ENCODE measurements at regions not wholly inside any gene's neighbourhood (a gene's known extent, or its start where the extent isn't known, plus 50 kb on each side); places are given as distances from the start of the nearest gene placed in this dataset.

DNA sequence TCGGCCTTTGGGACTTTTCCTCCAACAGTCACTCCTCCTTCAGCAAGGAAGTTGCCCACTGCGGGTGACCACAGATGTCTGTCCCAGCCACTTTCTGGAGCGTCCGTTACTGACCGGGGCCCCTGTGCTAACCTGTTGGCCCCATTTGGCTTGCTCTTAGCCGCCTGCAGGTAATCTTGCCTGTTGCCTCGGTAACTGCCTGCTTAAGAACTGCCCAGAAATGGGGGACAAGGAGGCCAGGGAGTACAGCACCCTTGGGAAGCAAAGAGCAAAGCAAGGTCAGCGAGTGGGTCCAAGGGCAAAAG, 338.8 kb upstream of the SFSWAP start:
- H3K4me3 ChIP-seq (ENCODE audit: low read depth, low read length), result no peak overlapping the region
- H3K27me3 ChIP-seq, result no peaks in the 10 kb centered on the region
- H3K4me1 ChIP-seq, result peaks cover 8% of the 10 kb centered on the region; the same call in 1 of the 2 replicates
- no peak for DNase-seq
- TF ChIP-seq, protein P1, sequence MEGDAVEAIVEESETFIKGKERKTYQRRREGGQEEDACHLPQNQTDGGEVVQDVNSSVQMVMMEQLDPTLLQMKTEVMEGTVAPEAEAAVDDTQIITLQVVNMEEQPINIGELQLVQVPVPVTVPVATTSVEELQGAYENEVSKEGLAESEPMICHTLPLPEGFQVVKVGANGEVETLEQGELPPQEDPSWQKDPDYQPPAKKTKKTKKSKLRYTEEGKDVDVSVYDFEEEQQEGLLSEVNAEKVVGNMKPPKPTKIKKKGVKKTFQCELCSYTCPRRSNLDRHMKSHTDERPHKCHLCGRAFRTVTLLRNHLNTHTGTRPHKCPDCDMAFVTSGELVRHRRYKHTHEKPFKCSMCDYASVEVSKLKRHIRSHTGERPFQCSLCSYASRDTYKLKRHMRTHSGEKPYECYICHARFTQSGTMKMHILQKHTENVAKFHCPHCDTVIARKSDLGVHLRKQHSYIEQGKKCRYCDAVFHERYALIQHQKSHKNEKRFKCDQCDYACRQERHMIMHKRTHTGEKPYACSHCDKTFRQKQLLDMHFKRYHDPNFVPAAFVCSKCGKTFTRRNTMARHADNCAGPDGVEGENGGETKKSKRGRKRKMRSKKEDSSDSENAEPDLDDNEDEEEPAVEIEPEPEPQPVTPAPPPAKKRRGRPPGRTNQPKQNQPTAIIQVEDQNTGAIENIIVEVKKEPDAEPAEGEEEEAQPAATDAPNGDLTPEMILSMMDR (IDR thresholded peaks at IDR 0.05; ENCODE audit: low read depth, low read length), result no peak
- H3K9me3 ChIP-seq, result no peaks in the 10 kb centered on the region
- H3K36me3 ChIP-seq, result no peaks in the 10 kb centered on the region

DNA sequence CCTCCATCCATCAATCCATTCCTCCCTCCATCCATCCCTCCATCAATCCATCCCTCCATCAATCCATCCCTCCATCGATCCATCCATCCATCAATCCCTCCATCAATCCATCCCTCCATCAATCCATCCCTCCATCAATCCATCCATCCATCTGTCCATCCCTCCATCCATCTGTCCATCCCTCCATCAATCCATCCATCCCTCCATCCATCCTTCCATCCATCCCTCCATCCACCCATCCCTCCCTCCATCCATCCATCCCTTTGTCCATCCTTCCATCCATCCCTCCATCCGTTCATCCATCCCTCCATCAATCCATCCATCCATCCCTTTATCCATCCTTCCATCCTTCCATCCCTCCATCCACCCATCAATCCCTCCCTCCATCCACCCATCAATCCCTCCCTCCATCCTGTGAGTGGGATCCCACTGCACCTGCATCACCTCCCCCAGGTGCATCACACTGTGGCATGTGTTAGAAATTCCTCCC, 338.1 kb upstream of the SFSWAP start:
- no peak overlapping the region for H3K4me3 ChIP-seq (ENCODE audit: low read depth, low read length)
- H3K9me3 ChIP-seq, result no peaks in the 10 kb centered on the region
- peaks cover 6% of the 10 kb centered on the region; the same call in 1 of the 2 replicates for H3K4me1 ChIP-seq
- no peak for DNase-seq
- H3K27me3 ChIP-seq, result no peaks in the 10 kb centered on the region
- H3K36me3 ChIP-seq, result no peaks in the 10 kb centered on the region
- TF ChIP-seq, protein P1 (IDR thresholded peaks at IDR 0.05; ENCODE audit: low read depth, low read length), result no peak

DNA sequence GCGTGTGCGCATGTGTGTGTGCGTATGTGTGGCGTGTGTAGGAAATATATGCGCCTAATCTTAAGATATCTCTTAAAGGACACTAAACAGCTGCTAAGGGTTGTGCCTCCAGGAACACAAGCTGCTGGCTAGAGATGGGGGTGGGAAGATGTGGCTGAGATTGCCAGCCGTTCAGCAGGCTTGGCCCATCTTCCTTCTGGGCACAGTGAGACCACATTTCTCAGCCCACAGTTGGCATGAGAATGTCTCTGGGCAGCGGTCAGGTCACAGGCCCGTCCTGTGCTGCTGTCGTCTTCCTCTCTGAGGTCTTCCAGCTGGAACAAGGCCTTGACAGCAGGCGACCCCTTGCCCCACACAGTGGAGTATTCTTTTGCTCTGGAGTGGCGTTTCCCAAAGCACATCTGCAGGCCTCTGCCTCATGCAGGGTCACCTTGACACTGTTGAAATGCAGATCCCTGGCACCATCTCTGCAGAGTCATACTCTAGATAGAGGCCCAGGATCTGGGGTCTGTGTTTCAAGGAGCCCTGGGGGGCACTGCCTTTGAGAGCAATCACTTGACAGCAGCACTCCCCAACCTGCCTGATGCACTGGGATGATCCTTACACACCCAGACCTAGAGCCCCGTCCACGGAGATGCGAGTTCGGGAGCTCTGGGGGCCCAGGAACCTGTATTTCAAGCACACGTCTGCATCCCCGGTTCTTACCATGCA, 335.5 kb upstream of the SFSWAP start:
- Histone ChIP-seq H3K27me3 (no peaks in the 10 kb centered on the region), H3K4me1 (no peaks in the 10 kb centered on the region), H3K4me3 (ENCODE audit: low read depth, low read length) (no peak overlapping the region), H3K9me3 (no peaks in the 10 kb centered on the region), H3K36me3 (no peaks in the 10 kb centered on the region)
- DNase-seq, result no peak
- TF ChIP-seq, protein P1 (IDR thresholded peaks at IDR 0.05; ENCODE audit: low read depth, low read length), result no peak

DNA sequence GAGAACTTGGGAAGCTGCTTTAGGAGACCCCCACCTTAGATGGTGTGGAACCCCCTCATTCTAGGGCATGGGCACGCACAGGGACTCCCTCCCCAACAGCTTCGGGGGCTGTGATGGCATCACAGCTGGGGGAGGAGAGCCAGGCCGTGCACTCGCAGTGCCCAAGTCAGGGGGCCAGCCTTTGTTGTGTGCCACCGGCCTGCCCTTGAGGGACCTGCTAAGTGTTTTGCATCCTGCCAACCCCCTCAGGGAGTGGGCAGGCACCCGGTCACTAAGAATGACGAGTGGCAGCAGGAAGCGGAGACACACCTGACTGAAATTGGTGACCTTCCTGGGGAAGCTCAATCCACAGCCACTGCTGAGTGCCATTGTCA, 334.9 kb upstream of the SFSWAP start:
- no peak overlapping the region for H3K4me3 ChIP-seq (ENCODE audit: low read depth, low read length)
- no peak for DNase-seq
- no peaks in the 10 kb centered on the region for H3K36me3 ChIP-seq
- TF ChIP-seq, protein P1 (IDR thresholded peaks at IDR 0.05; ENCODE audit: low read depth, low read length), result no peak
- no peaks in the 10 kb centered on the region for H3K9me3 ChIP-seq
- H3K27me3 ChIP-seq, result no peaks in the 10 kb centered on the region
- no peaks in the 10 kb centered on the region for H3K4me1 ChIP-seq

DNA sequence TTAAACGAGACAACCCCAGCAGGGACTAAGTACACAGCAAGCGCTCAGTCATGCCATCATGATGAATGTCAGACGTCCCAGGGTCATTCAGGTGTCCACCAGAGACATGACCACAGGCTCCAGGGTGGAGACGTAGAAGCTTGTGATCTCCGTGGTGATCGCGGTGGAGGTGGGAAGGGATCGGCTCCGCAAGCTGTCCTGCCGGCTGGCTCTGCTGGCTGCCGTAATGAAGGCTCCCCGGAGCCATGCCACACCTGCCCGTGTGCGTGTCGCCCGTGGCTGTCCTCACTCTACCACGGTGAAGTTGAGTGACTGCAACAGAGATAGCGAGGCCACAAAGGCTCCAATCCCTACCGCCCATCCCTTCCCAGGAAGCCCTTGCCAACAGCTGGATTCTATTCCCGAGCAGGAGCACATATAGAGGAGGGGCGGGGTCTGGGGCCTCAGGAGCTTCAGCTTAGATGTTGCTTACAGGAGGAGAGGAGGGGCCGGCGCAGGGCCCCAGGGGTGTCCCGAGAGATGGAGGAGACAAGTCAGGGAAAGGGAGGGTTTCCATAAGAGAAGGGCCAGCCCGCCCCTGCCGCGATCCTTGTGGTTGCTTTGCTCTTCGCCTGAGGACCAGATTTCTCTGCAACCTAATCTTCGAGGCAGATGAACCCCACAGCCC, 332.6 kb upstream of the SFSWAP start:
- H3K9me3 ChIP-seq, result no peaks in the 10 kb centered on the region
- H3K4me3 ChIP-seq (ENCODE audit: low read depth, low read length), result no peak overlapping the region
- TF ChIP-seq, protein P1 (IDR thresholded peaks at IDR 0.05; ENCODE audit: low read depth, low read length), result no peak
- DNase-seq, result no peak
- no peaks in the 10 kb centered on the region for H3K27me3 ChIP-seq
- H3K4me1 ChIP-seq, result no peaks in the 10 kb centered on the region
- no peaks in the 10 kb centered on the region for H3K36me3 ChIP-seq

Data from BE2C (cell line).